Caco-2 (cell line): ENCODE measurements at regions not wholly inside any gene's neighbourhood (a gene's known extent, or its start where the extent isn't known, plus 50 kb on each side); places are given as distances from the start of the nearest gene placed in this dataset.
"Not testable (repeated sequence)": the region's sequence is repeated elsewhere in the genome, so short reads cannot be mapped to it uniquely, and the experiment has no call there.

Experiments
- BruUV-seq: library from RNA; stranded (reverse); fragments of 400-500 nt; replicated peaks from 2 replicates; lab custom pipeline; 2021; lab: Mats Ljungman, UMichigan
- CTCF ChIA-PET: fragments of 300-600 bp; sonication (Branson Sonifier 250); formaldehyde crosslinking; loops from one replicate; lab custom pipeline; 2022; ENCODE audit warnings: antibody characterized with exemption; lab: Charles Lee
- POLR2A ChIA-PET: fragments of 300-600 bp; sonication (Branson Sonifier 250); formaldehyde crosslinking; loops from one replicate; lab custom pipeline; 2022; ENCODE audit warnings: antibody characterized with exemption; lab: Charles Lee
- DNase-seq, 2 experiments: peaks; one replicate each; pipeline versions ENCODE4 v3.0.0 to v3.0.0-alpha.2; 2020 to 2022
- H3K27me3 ChIP-seq: replicated peaks from 2 replicates; pipeline ENCODE4 v1.6.0; 2011; ENCODE audit warnings: low read length; ENCODE audit not compliant: control insufficient read depth, insufficient read depth
- H3K36me3 ChIP-seq: 2 replicates; pipeline ENCODE4 v1.5.1; 2011; ENCODE audit warnings: low read length; ENCODE audit not compliant: control insufficient read depth, insufficient read depth
- H3K4me1 ChIP-seq: fragments of 250-450 bp; sonication (Bioruptor Pico); 2 replicates; pipeline ENCODE4 v1.5.1; 2020; ENCODE audit warnings: mild to moderate bottlenecking
- H3K4me3 ChIP-seq: 2 replicates; pipeline ENCODE4 v1.5.1; 2011; ENCODE audit warnings: low read depth, mild to moderate bottlenecking, control low read depth, low read length
- H3K9me3 ChIP-seq: fragments of 250-450 bp; sonication (Bioruptor Pico); 2 replicates; pipeline ENCODE4 v1.5.1; 2020; ENCODE audit warnings: mild to moderate bottlenecking, moderate library complexity
- H3K27ac Mint-ChIP-seq: one replicate; pipeline ENCODE4 v1.8.0; 2022; ENCODE audit warnings: mixed read lengths; ENCODE audit not compliant: unreplicated experiment
- H3K27me3 Mint-ChIP-seq: one replicate; pipeline ENCODE4 v1.8.0; 2022; ENCODE audit warnings: mixed read lengths; ENCODE audit not compliant: insufficient read depth, unreplicated experiment
- H3K36me3 Mint-ChIP-seq: one replicate; pipeline ENCODE4 v1.8.0; 2022; ENCODE audit warnings: mild to moderate bottlenecking, mixed read lengths; ENCODE audit not compliant: insufficient read depth, unreplicated experiment
- H3K4me1 Mint-ChIP-seq: one replicate; pipeline ENCODE4 v1.8.0; 2022; ENCODE audit warnings: low read depth, mixed read lengths; ENCODE audit not compliant: unreplicated experiment
- H3K4me3 Mint-ChIP-seq: one replicate; pipeline ENCODE4 v1.8.0; 2022; ENCODE audit warnings: mild to moderate bottlenecking, moderate library complexity, mixed read lengths; ENCODE audit not compliant: unreplicated experiment
- H3K9me3 Mint-ChIP-seq: one replicate; pipeline ENCODE4 v1.8.0; 2022; ENCODE audit warnings: mixed read lengths; ENCODE audit not compliant: unreplicated experiment
- intact Hi-C: fragments of 100-400 bp; cut with micrococcal nuclease; formaldehyde crosslinking; loops from one replicate; pipeline ENCODE4 v1.10.0; 2022; ENCODE audit not compliant: unreplicated experiment
- TF ChIP-seq, protein P1 (sequence below), 2 experiments: fragments of 200-600 bp in 1 of 2; IDR thresholded peaks; 1 replicate in 1 of 2; 2 replicates in 1 of 2; pipeline versions ENCODE4 v1.5.1 to v1.8.0; 2011 to 2022; ENCODE audit warnings: antibody characterized with exemption in 1 of 2, control low read depth in 1 of 2, inconsistent platforms in 1 of 2, low read depth in 1 of 2, low read length in 1 of 2, mild to moderate bottlenecking in 1 of 2, moderate library complexity in 1 of 2; ENCODE audit not compliant: insufficient read depth in 1 of 2, severe bottlenecking in 1 of 2, unreplicated experiment in 1 of 2

DNA sequence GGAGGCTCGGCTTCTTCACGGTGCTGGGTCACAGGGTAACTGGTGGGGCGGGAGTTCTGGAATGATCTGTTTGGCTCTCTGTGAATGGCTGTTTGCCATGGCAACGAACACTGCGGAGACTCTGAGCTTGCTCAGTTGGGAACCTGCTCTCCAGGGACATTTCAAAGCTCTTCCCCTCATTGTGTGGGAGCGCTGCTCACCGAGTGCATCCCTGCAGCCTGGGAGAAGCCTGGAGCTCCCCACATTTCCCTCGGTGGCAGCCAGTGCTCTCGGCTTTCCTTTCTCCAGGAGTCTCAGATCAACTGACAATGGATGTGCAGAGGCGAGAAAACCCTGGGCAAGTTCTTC, 57.6 kb upstream of the CACUL1 start:
- DNase-seq: peak in 1 of 2 experiments; percentile 20
- Histone ChIP-seq H3K4me1 (no peaks in the 10 kb centered on the region), H3K36me3 (no peaks in the 10 kb centered on the region; the same call in 1 of the 2 replicates), H3K27me3 (no peaks in the 10 kb centered on the region), H3K9me3 (no peaks in the 10 kb centered on the region), H3K4me3 (no peak overlapping the region)
- intact Hi-C loops: no loop called here
- H3K4me3 Mint-ChIP-seq: no peak overlapping the region
- H3K27me3 Mint-ChIP-seq: peaks cover 8% of the 10 kb centered on the region
- ChIA-PET CTCF (no interaction called here), POLR2A (no interaction called here)
- H3K9me3 Mint-ChIP-seq: no peaks in the 10 kb centered on the region
- no TSS peak for BruUV-seq
- peaks cover 5% of the 10 kb centered on the region for H3K36me3 Mint-ChIP-seq
- H3K4me1 Mint-ChIP-seq: no peaks in the 10 kb centered on the region
- TF ChIP-seq, protein P1, sequence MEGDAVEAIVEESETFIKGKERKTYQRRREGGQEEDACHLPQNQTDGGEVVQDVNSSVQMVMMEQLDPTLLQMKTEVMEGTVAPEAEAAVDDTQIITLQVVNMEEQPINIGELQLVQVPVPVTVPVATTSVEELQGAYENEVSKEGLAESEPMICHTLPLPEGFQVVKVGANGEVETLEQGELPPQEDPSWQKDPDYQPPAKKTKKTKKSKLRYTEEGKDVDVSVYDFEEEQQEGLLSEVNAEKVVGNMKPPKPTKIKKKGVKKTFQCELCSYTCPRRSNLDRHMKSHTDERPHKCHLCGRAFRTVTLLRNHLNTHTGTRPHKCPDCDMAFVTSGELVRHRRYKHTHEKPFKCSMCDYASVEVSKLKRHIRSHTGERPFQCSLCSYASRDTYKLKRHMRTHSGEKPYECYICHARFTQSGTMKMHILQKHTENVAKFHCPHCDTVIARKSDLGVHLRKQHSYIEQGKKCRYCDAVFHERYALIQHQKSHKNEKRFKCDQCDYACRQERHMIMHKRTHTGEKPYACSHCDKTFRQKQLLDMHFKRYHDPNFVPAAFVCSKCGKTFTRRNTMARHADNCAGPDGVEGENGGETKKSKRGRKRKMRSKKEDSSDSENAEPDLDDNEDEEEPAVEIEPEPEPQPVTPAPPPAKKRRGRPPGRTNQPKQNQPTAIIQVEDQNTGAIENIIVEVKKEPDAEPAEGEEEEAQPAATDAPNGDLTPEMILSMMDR (IDR thresholded peaks at IDR 0.05; ENCODE audit: insufficient read depth in 1 of 2, low read depth in 1 of 2, low read length in 1 of 2, severe bottlenecking in 1 of 2, unreplicated experiment in 1 of 2): no peak
- no peak overlapping the region for H3K27ac Mint-ChIP-seq

DNA sequence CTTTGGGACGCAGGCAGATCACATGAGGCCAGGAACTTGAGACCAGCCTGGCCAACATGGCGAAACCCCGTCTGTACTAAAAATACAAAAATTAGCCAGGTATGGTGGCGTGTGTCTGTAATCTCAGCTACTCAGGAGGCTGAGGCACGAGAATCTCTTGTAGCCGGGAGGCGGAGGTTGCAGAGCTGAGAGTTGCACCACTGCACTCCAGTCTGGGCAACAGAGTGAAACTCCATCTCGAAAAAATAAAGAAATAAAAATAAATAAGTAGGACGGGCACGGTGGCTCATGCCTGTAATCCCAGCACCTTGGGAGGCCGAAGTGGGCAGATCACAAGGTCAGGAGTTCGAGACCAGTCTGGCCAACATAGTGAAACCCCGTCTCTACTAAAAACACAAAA, 58.2 kb upstream of the CACUL1 start:
- POLR2A ChIA-PET, BruUV-seq, H3K4me1 Mint-ChIP-seq, H3K4me1 ChIP-seq, CTCF ChIA-PET, H3K9me3 Mint-ChIP-seq, H3K27me3 ChIP-seq, H3K4me3 ChIP-seq, H3K27me3 Mint-ChIP-seq, intact Hi-C loops, H3K36me3 ChIP-seq, H3K9me3 ChIP-seq, H3K36me3 Mint-ChIP-seq, H3K4me3 Mint-ChIP-seq, DNase-seq, H3K27ac Mint-ChIP-seq: not testable (repeated sequence)

DNA sequence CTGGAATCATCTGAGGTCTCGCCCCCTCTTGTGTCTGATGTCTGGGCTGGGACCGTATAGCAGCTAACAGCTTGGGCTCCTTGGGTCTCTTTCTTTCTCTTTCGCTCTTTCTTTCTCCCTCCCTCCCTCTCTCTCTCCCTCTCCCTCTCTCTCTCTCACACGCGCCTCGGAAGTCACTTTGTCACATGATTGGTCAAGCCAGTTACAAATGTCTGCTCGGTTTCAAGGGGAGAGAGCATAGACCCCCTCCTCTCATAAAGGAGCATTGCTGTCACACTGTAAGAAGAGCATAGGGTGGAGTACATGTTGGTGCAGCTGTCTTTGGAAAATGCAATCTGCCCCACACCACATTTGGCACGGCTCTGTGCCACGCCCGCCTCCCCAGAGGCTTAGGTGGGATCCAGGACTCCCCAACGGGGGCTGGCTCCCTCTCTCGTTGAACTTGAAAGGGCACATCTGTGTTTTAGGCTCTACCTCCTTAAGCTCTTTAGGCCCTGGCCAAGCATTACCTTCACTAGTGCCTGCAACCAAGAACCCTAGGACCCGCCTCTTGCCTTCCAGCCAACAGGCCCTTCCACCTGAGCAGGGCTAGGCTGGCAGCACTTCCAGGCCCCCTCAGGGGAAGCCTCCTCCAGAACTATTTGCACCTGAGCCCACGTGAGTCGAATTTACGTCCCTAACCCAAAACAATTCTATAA, 61.9 kb upstream of the CACUL1 start:
- no TSS peak for BruUV-seq
- no peak overlapping the region for H3K4me3 ChIP-seq
- no peaks in the 10 kb centered on the region for H3K9me3 ChIP-seq
- intact Hi-C loops: no loop called here
- TF ChIP-seq, protein P1 (IDR thresholded peaks at IDR 0.05; ENCODE audit: insufficient read depth in 1 of 2, low read depth in 1 of 2, low read length in 1 of 2, severe bottlenecking in 1 of 2, unreplicated experiment in 1 of 2): no peak
- CTCF ChIA-PET: no interaction called here
- DNase-seq: no peak
- no peaks in the 10 kb centered on the region for H3K27me3 ChIP-seq
- Mint-ChIP-seq H3K4me3 (no peak overlapping the region), H3K4me1 (no peaks in the 10 kb centered on the region), H3K9me3 (no peaks in the 10 kb centered on the region), H3K27me3 (peaks cover 14% of the 10 kb centered on the region), H3K27ac (no peak overlapping the region), H3K36me3 (no peaks in the 10 kb centered on the region)
- POLR2A ChIA-PET: no interaction called here
- H3K36me3 ChIP-seq: no peaks in the 10 kb centered on the region
- no peaks in the 10 kb centered on the region for H3K4me1 ChIP-seq
